Right lobe of liver (tissue), 6 donors: ENCODE measurements at regions not wholly inside any gene's neighbourhood (a gene's known extent, or its start where the extent isn't known, plus 50 kb on each side); places are given as distances from the start of the nearest gene placed in this dataset.

Experiments
- ATAC-seq, 4 donors: fragments of 200-7000 bp; cut with Tn5 transposase; one replicate each; pipeline ENCODE4 v1.9.1; 2020; ENCODE audit warnings: mild to moderate bottlenecking in 4 of 4, moderate library complexity in 4 of 4
- DNase-seq, 3 donors: peaks; one replicate each; pipeline ENCODE4 v3.0.0-alpha.2; 2020
- H3K27ac ChIP-seq, 3 donors: fragments of 200-600 bp; one replicate each; pipeline ENCODE4 v1.8.0; 2022
- H3K27me3 ChIP-seq, 2 donors: fragments of 200-600 bp; one replicate each; pipeline ENCODE4 v1.8.0; 2022
- H3K36me3 ChIP-seq, 4 donors: fragments of 200-600 bp; sonication (generic) in 1 of 4; one replicate each; pipeline versions ENCODE4 v1.5.1 to v1.8.0; 2017 to 2022; ENCODE audit warnings: control low read depth in 1 of 4
- H3K4me1 ChIP-seq, 4 donors: fragments of 200-600 bp; sonication (generic) in 1 of 4; one replicate each; pipeline versions ENCODE4 v1.5.1 to v1.8.0; 2017 to 2022; ENCODE audit warnings: control low read depth in 1 of 4
- H3K4me3 ChIP-seq, 3 donors: fragments of 200-600 bp; one replicate each; pipeline ENCODE4 v1.8.0; 2022
- H3K9me3 ChIP-seq, 4 donors: fragments of 200-600 bp; sonication (generic) in 1 of 4; one replicate each; pipeline versions ENCODE4 v1.5.1 to v1.8.0; 2017 to 2022; ENCODE audit warnings: control low read depth in 1 of 4
- POLR2A ChIP-seq: fragments of 450-650 bp; IDR thresholded peaks from one replicate; pipeline ENCODE4 v1.6.1; 2017; ENCODE audit warnings: antibody characterized with exemption, mild to moderate bottlenecking
- WGBS: methylation state at CpG from one replicate; pipeline ENCODE4 v1.1.6; 2018; ENCODE audit warnings: low coverage, low lambda C conversion rate; ENCODE audit not compliant: insufficient coverage; ENCODE audit errors: missing lambda C conversion rate; 5-methylcytosine and 5-hydroxymethylcytosine counted together
- intact Hi-C, 2 donors: fragments of 100-400 bp; cut with DNase I; formaldehyde crosslinking; loops; one replicate each; pipeline versions ENCODE4 v1.11.2 to v1.14.1; 2022
- TF ChIP-seq, protein P1 (sequence below), 4 donors: fragments of 200-600 bp in 3 of 4; fragments of 450-650 bp in 1 of 4; IDR thresholded peaks; one replicate each; pipeline versions ENCODE4 v1.5.1 to v1.8.0; 2016 to 2022; ENCODE audit warnings: antibody characterized with exemption in 4 of 4, mild to moderate bottlenecking in 2 of 4
- donor health status: DM: no; HTN: yes; CAD: no.
- donor health status: DM: no; HTN: no; CAD: no.
- donor health status: DM: no; HTN: no; CAD: no.
- donor health status: DM: no; HTN: yes; CAD: no.
- donor health status: DM: no; HTN: yes; CAD: no.

DNA sequence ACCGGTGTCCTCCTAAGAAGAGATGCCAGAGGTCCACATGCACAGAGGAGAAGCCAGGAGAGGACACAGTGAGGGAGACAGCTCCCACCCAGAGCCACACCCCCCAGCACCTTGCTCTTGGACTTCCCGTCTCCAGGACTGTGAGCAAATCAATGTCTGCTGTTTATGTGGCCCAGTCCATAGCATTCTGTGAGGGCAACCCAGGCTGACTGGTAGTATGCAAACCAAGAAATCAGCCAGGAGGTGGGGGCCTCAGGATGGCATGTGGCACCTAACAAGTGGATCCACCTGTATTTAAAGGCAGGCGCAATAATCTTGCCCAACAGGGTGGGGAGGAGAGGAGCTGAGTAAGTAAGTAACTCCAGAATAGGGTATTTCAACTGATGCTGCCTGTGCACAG lies 136.4 kb downstream of the BRD1 start:
- Histone ChIP-seq H3K4me1 (no peaks in the 10 kb centered on the region), H3K36me3 (no peaks in the 10 kb centered on the region), H3K4me3 (no peak overlapping the region), H3K27me3 (no peaks in the 10 kb centered on the region), H3K9me3 (no peaks in the 10 kb centered on the region), H3K27ac (no peak overlapping the region)
- DNase-seq (no peak), ATAC-seq (no peak)
- no peak for TF ChIP-seq POLR2A
- TF ChIP-seq, protein P1, sequence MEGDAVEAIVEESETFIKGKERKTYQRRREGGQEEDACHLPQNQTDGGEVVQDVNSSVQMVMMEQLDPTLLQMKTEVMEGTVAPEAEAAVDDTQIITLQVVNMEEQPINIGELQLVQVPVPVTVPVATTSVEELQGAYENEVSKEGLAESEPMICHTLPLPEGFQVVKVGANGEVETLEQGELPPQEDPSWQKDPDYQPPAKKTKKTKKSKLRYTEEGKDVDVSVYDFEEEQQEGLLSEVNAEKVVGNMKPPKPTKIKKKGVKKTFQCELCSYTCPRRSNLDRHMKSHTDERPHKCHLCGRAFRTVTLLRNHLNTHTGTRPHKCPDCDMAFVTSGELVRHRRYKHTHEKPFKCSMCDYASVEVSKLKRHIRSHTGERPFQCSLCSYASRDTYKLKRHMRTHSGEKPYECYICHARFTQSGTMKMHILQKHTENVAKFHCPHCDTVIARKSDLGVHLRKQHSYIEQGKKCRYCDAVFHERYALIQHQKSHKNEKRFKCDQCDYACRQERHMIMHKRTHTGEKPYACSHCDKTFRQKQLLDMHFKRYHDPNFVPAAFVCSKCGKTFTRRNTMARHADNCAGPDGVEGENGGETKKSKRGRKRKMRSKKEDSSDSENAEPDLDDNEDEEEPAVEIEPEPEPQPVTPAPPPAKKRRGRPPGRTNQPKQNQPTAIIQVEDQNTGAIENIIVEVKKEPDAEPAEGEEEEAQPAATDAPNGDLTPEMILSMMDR (IDR thresholded peaks at IDR 0.05), result no peak
- WGBS, result 60% methylated on average over 2 of the region's 3 CpGs
- intact Hi-C loops, result no loop called here

DNA sequence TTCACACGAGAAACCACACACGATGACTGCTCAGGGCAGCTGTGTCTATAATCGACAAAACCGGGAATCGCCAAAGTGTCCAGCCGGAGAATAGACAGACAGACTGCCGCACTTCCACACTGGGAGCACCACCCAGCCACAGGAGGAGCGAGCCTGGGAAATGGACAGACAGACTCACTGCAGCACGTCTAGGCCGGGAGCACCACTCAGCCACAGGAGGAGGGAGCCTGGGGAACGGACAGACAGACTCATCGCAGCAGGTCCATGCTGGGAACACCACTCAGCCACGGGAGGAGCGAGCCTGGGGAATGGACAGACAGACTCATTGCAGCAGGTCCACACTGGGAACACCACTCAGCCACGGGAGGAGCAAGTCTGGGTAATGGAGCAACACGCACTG lies 137.2 kb downstream of the BRD1 start:
- TF ChIP-seq, protein P1 (IDR thresholded peaks at IDR 0.05), result no peak
- TF ChIP-seq POLR2A, result no peak
- no peaks in the 10 kb centered on the region for H3K36me3 ChIP-seq
- H3K4me3 ChIP-seq, result no peak overlapping the region
- intact Hi-C loops, result no loop called here
- 62% methylated on average over 12 of the region's 16 CpGs for WGBS
- peak in 1 of 4 donors; percentile 26 for ATAC-seq
- no peak overlapping the region for H3K27ac ChIP-seq
- no peak for DNase-seq
- H3K27me3 ChIP-seq, result no peaks in the 10 kb centered on the region
- no peaks in the 10 kb centered on the region for H3K9me3 ChIP-seq
- no peaks in the 10 kb centered on the region for H3K4me1 ChIP-seq

DNA sequence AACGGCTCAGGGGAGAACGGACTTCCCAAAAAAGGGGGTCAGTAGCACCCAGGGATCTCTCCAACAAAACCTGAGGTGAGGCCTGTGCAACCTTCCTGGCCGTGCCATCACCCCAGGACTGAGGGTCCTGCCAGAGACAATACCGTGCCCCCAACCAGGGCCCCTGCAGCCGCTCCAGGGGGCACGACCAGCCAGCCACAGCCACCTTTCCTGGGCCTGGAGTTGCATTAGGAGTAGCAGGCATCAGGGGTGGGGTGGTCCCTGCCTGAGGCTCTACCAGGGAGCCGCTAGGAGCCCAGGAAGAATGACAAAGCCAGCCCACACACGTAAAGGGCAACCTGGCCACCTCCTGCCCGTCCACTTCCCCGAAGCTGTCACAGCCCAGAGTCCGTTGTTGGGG lies 137.8 kb downstream of the BRD1 start:
- H3K4me3 ChIP-seq, result no peak overlapping the region

DNA sequence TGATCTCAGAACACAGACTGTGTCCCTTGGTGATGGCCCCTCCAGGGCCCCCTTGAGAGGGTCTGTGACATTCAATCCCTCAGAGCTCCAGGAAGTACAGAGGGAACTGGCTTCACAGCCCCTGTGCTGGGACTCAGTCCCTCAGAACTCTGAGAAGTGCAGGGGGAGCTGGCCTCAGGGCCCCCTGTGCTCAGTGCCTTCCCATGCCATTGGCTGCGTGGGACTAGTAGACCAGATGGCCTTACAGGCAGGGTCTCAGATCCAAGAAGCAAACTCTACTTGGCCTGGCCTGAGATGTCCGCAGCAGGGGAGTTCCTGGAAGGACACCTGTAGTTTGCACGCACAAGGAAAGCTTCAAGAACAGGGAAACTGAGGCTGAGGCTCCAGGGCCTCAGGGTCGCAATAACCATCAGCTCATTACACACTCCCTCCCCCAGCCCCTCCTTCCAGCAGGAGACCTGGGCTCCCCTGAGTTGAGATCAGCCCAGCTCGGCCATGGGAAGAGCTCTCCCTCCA lies 138.4 kb downstream of the BRD1 start:
- intact Hi-C loops, result no loop called here
- H3K27ac ChIP-seq, result no peak overlapping the region
- H3K9me3 ChIP-seq, result no peaks in the 10 kb centered on the region
- 43% methylated on average over 2 of the region's 5 CpGs for WGBS
- no peak for ATAC-seq
- H3K4me1 ChIP-seq, result no peaks in the 10 kb centered on the region
- H3K36me3 ChIP-seq, result no peaks in the 10 kb centered on the region
- H3K27me3 ChIP-seq, result no peaks in the 10 kb centered on the region
- no peak for TF ChIP-seq POLR2A
- TF ChIP-seq, protein P1 (IDR thresholded peaks at IDR 0.05), result no peak
- H3K4me3 ChIP-seq, result no peak overlapping the region
- no peak for DNase-seq

More for the DNA sequence above, 137.8 kb downstream of the BRD1 start:
- Histone ChIP-seq H3K27me3 (no peaks in the 10 kb centered on the region), H3K9me3 (no peaks in the 10 kb centered on the region), H3K27ac (no peak overlapping the region), H3K4me1 (no peaks in the 10 kb centered on the region), H3K36me3 (no peaks in the 10 kb centered on the region)
- intact Hi-C loops, result no loop called here
- ATAC-seq (no peak), DNase-seq (no peak)
- no peak for TF ChIP-seq POLR2A
- TF ChIP-seq, protein P1 (IDR thresholded peaks at IDR 0.05), result no peak
- WGBS, result 55% methylated on average over 4 of the region's 11 CpGs
